K562 (cell line): ENCODE measurements at regions not wholly inside any gene's neighbourhood (a gene's known extent, or its start where the extent isn't known, plus 50 kb on each side); places are given as distances from the start of the nearest gene placed in this dataset.

ENCODE experiments used
- ATAC-seq: fragments of 200-7000 bp; cut with Tn5 transposase; 3 replicates; pipeline ENCODE4 v1.9.1; 2020; ENCODE audit warnings: moderate library complexity
- BruUV-seq: library from RNA; stranded (reverse); fragments of 400-500 nt; replicated peaks from 2 replicates; lab custom pipeline; 2021; lab: Mats Ljungman, UMichigan
- CTCF ChIA-PET: fragments of 300-600 bp; formaldehyde crosslinking; extraction: SDS; loops from one replicate; lab custom pipeline; 2021; ENCODE audit warnings: low intra/inter-chr PET ratio; lab: Yijun Ruan, JAX
- POLR2A ChIA-PET: fragments of 300-600, 350-650 bp; sonication (Branson Sonifier 250); formaldehyde crosslinking; extraction: SDS; loops from one replicate; lab custom pipeline; 2021; ENCODE audit warnings: antibody characterized with exemption, inconsistent platforms; lab: Yijun Ruan, JAX
- DNase-seq, 4 experiments: peaks; one replicate each; pipeline versions ENCODE4 v3.0.0 to v3.0.0-alpha.2; 2011 to 2018; ENCODE audit warnings: low spot score in 3 of 4, mixed read lengths in 3 of 4; ENCODE audit errors: extremely low read depth in 1 of 4
- FAIRE-seq: peaks from 2 replicates; lab custom pipeline; 2011; peaks lifted over from hg19 to GRCh38; lab: Jason Lieb, UNC
- H2AFZ ChIP-seq: 2 replicates; pipeline ENCODE4 v1.6.0; 2011; ENCODE audit warnings: low read depth, low read length, control low read depth, inconsistent platforms
- H3K27ac ChIP-seq: fragments of 200-600 bp; 3 replicates; pipeline ENCODE4 v1.8.0; 2011; ENCODE audit warnings: low read depth, mild to moderate bottlenecking, control low read depth, inconsistent platforms, low read length, moderate library complexity, mixed read lengths; ENCODE audit errors: extremely low read depth
- H3K27me3 ChIP-seq, 2 experiments: fragments of 300-600 bp in 1 of 2; 2 replicates in 1 of 2; 3 replicates in 1 of 2; pipeline versions ENCODE4 v1.6.0 to v1.8.0; 2011; ENCODE audit warnings: inconsistent platforms in 2 of 2, low read length in 2 of 2, mild to moderate bottlenecking in 1 of 2, mixed read lengths in 1 of 2, moderate library complexity in 1 of 2; ENCODE audit not compliant: control insufficient read depth in 2 of 2, insufficient read depth in 2 of 2
- H3K36me3 ChIP-seq: fragments of 300-600 bp; 3 replicates; pipeline ENCODE4 v1.8.0; 2011; ENCODE audit warnings: mild to moderate bottlenecking, low read length, inconsistent platforms; ENCODE audit not compliant: control insufficient read depth, insufficient read depth
- H3K4me1 ChIP-seq, 2 experiments: fragments of 200-600 bp in 1 of 2; replicated peaks in 1 of 2; 2 replicates in 1 of 2; 3 replicates in 1 of 2; pipeline versions ENCODE4 v1.5.1 to v1.8.0; 2011; ENCODE audit warnings: inconsistent platforms in 2 of 2, low read length in 2 of 2, mild to moderate bottlenecking in 1 of 2, mixed read lengths in 1 of 2, moderate library complexity in 1 of 2; ENCODE audit not compliant: control insufficient read depth in 2 of 2, insufficient read depth in 2 of 2
- H3K4me2 ChIP-seq: 2 replicates; pipeline ENCODE4 v1.6.1; 2011; ENCODE audit warnings: low read length, control low read depth, inconsistent platforms, mixed read lengths; ENCODE audit not compliant: insufficient read depth
- H3K4me3 ChIP-seq: fragments of 200-600 bp; sonication (generic), shearing (Covaris generic); 2 replicates; pipeline ENCODE4 v1.5.1; 2016; ENCODE audit warnings: control low read depth, inconsistent platforms
- H3K79me2 ChIP-seq: fragments of 200-600 bp; 3 replicates; pipeline ENCODE4 v1.8.0; 2011; ENCODE audit warnings: low read length, inconsistent platforms; ENCODE audit not compliant: control insufficient read depth, insufficient read depth
- H3K9ac ChIP-seq, 2 experiments: 2 replicates each; pipeline versions ENCODE4 v1.6.0 to v1.6.1; 2011; ENCODE audit warnings: low read depth in 2 of 2, low read length in 2 of 2, control low read depth in 1 of 2, inconsistent platforms in 1 of 2, mild to moderate bottlenecking in 1 of 2, mixed read lengths in 1 of 2; ENCODE audit not compliant: insufficient read depth in 1 of 2
- H3K9me1 ChIP-seq: one replicate; pipeline ENCODE4 v1.6.0; 2011; ENCODE audit warnings: inconsistent platforms, mild to moderate bottlenecking, low read length, moderate library complexity; ENCODE audit not compliant: control insufficient read depth, insufficient read depth
- H3K9me3 ChIP-seq: replicated peaks from 2 replicates; pipeline ENCODE4 v1.5.1; 2011; ENCODE audit warnings: low read depth, low read length, inconsistent platforms; ENCODE audit not compliant: control insufficient read depth, insufficient read depth
- H4K20me1 ChIP-seq: replicated peaks from 2 replicates; pipeline ENCODE4 v1.6.1; 2011; ENCODE audit warnings: low read length, inconsistent platforms, mixed read lengths; ENCODE audit not compliant: control insufficient read depth, insufficient read depth
- CBX8 ChIP-seq: fragments of 200-600 bp; sonication (generic); IDR thresholded peaks from 2 replicates; pipeline ENCODE4 v1.6.1; 2012; ENCODE audit warnings: borderline replicate concordance, mixed run types, low read depth, mild to moderate bottlenecking, moderate library complexity, mixed read lengths, low read length, control low read depth, inconsistent platforms; ENCODE audit not compliant: poor library complexity, severe bottlenecking; ENCODE audit errors: extremely low read depth
- CHD2 ChIP-seq: IDR thresholded peaks from 2 replicates; pipeline ENCODE4 v1.6.1; 2011; ENCODE audit warnings: low read depth, low read length
- HDAC2 ChIP-seq: fragments of 450-650 bp; IDR thresholded peaks from 2 replicates; pipeline ENCODE4 v1.6.1; 2016; ENCODE audit warnings: mild to moderate bottlenecking
- HNRNPL ChIP-seq: fragments of 200-400 bp; formaldehyde crosslinking; IDR thresholded peaks from 2 replicates; pipeline ENCODE4 v1.6.1; 2017; ENCODE audit warnings: low read depth, mild to moderate bottlenecking, low read length
- MXI1 ChIP-seq: IDR thresholded peaks from 2 replicates; pipeline ENCODE4 v1.6.1; 2011; ENCODE audit warnings: low read depth, mild to moderate bottlenecking, improper control_type of control experiment, low read length
- PTBP1 ChIP-seq: fragments of 200-400 bp; formaldehyde crosslinking; IDR thresholded peaks from 2 replicates; pipeline ENCODE4 v1.6.1; 2017; ENCODE audit warnings: low read depth, low read length
- RFX1 ChIP-seq: fragments of 450-650 bp; IDR thresholded peaks from 2 replicates; pipeline ENCODE4 v1.6.1; 2016; ENCODE audit warnings: mild to moderate bottlenecking, moderate library complexity
- SNIP1 ChIP-seq: fragments of 450-650 bp; IDR thresholded peaks from 2 replicates; pipeline ENCODE4 v1.7.1; 2017; ENCODE audit warnings: low read depth, mild to moderate bottlenecking
- SP1 ChIP-seq: sonication (generic); formaldehyde crosslinking; IDR thresholded peaks from 2 replicates; pipeline ENCODE4 v1.8.1; 2022; ENCODE audit warnings: mild to moderate bottlenecking, missing genetic modification reagents
- SREBF1 ChIP-seq: fragments of 150-350 bp; IDR thresholded peaks from 2 replicates; pipeline ENCODE4 v1.6.1; 2014; ENCODE audit warnings: antibody characterized with exemption, low read depth, low read length, borderline replicate concordance
- ZNF695 ChIP-seq: fragments of 450-650 bp; formaldehyde crosslinking; IDR thresholded peaks from 2 replicates; pipeline ENCODE4 v1.4.0; 2020; ENCODE audit warnings: mild to moderate bottlenecking, moderate library complexity
- WGBS: fragments of 100-300 bp; shearing (Covaris generic); methylation state at CpG from one replicate; pipeline ENCODE4 v1.1.6; 2016; ENCODE audit warnings: low coverage, mixed read lengths; ENCODE audit not compliant: insufficient coverage; ENCODE audit errors: missing lambda C conversion rate; 5-methylcytosine and 5-hydroxymethylcytosine counted together
- in situ Hi-C: fragments of 300-500 bp; cut with MboI; formaldehyde crosslinking; loops from 4 replicates; pipeline ENCODE4 v1.15.0; 2018; ENCODE audit warnings: inconsistent platforms, mixed read lengths
- intact Hi-C: fragments of 100-400 bp; cut with micrococcal nuclease; formaldehyde crosslinking; loops from 2 replicates; pipeline ENCODE4 v1.14.2; 2022
- TF ChIP-seq, protein P1 (sequence below): sonication (generic); formaldehyde crosslinking; IDR thresholded peaks from 2 replicates; pipeline ENCODE4 v1.4.0; 2020; ENCODE audit warnings: mild to moderate bottlenecking, missing genetic modification reagents
- TF ChIP-seq, protein P2 (sequence below): fragments of 250-450 bp; sonication (Bioruptor Pico); IDR thresholded peaks from 2 replicates; pipeline ENCODE4 v1.5.0; 2021; ENCODE audit warnings: mild to moderate bottlenecking, moderate library complexity

DNA sequence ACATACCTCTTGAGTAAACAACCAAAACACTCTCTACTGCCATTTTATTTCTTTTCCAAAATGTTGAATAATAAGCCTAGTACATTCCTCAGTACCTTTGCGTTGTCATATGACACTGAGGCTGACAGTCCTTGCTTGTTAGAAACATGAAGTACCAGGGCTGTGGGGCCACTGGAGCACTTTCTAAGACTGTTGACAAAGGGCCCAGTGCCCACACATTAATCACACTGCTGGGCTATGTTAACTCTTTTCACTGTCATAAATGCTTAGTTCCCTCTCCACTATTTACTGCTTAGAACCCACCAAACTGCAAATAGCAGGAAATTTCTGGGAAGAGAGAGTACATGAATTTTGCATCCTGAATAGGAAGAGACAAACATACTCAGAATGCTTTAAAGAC lies 57.1 kb downstream of the FAM47B start:
- H2AFZ ChIP-seq: no peak overlapping the region
- POLR2A ChIA-PET: no interaction called here
- intact Hi-C loops (no loop called here), in situ Hi-C loops (no loop called here)
- H3K27ac ChIP-seq: no peak overlapping the region
- TF ChIP-seq, protein P1, sequence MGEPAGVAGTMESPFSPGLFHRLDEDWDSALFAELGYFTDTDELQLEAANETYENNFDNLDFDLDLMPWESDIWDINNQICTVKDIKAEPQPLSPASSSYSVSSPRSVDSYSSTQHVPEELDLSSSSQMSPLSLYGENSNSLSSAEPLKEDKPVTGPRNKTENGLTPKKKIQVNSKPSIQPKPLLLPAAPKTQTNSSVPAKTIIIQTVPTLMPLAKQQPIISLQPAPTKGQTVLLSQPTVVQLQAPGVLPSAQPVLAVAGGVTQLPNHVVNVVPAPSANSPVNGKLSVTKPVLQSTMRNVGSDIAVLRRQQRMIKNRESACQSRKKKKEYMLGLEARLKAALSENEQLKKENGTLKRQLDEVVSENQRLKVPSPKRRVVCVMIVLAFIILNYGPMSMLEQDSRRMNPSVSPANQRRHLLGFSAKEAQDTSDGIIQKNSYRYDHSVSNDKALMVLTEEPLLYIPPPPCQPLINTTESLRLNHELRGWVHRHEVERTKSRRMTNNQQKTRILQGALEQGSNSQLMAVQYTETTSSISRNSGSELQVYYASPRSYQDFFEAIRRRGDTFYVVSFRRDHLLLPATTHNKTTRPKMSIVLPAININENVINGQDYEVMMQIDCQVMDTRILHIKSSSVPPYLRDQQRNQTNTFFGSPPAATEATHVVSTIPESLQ (CRISPR knock-in tag): no peak
- TF ChIP-seq ZNF695 (CRISPR knock-in tag): no peak
- no peak for TF ChIP-seq CHD2
- H3K27me3 ChIP-seq: no peaks in the 10 kb centered on the region
- 0% methylated on average over 1 of the region's 1 CpG for WGBS
- CTCF ChIA-PET: no interaction called here
- no peaks in the 10 kb centered on the region for H3K9me1 ChIP-seq
- H3K9me3 ChIP-seq: no peaks in the 10 kb centered on the region
- no peaks in the 10 kb centered on the region for H3K36me3 ChIP-seq
- BruUV-seq: no TSS peak
- no peak overlapping the region for H3K9ac ChIP-seq
- H3K79me2 ChIP-seq: no peaks in the 10 kb centered on the region
- no peak overlapping the region for H3K4me3 ChIP-seq
- H3K4me2 ChIP-seq: no peak overlapping the region
- DNase-seq: no peak
- H4K20me1 ChIP-seq: no peaks in the 10 kb centered on the region
- no peak for ATAC-seq
- no peak for FAIRE-seq
- H3K4me1 ChIP-seq: no peaks in the 10 kb centered on the region

DNA sequence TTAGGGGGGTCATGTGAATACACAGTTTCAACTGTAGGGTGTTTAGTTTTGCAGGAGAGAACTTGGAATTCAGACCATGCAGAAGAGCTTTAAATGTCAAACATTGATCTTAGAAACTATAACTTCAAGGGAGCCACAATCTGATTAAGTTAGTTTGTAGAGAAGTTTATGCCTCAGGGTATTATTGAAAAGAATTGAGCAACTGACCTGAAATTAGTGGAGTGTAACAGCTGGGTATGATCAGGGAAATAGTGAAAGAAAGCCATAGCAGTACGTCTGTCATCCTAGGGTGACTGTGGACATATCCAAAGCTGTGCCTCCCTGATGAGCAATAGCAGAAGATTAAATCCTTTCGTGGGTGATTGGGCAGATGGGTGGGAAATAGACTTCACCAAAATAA lies 63.8 kb downstream of the FAM47B start:
- FAIRE-seq (no peak), DNase-seq (no peak), ATAC-seq (no peak)
- Histone ChIP-seq H3K4me3 (no peak overlapping the region), H3K4me1 (no peaks in the 10 kb centered on the region), H3K4me2 (no peak overlapping the region), H3K9me1 (no peaks in the 10 kb centered on the region), H2AFZ (no peak overlapping the region), H3K27ac (no peak overlapping the region), H4K20me1 (no peaks in the 10 kb centered on the region), H3K9ac (no peak overlapping the region), H3K36me3 (no peaks in the 10 kb centered on the region), H3K79me2 (no peaks in the 10 kb centered on the region), H3K27me3 (no peaks in the 10 kb centered on the region), H3K9me3 (no peaks in the 10 kb centered on the region)
- no TSS peak for BruUV-seq
- ChIA-PET CTCF (no interaction called here), POLR2A (no interaction called here)
- intact Hi-C loops: no loop called here
- in situ Hi-C loops: no loop called here
- WGBS: 0% methylated on average over 2 of the region's 2 CpGs
- TF ChIP-seq HNRNPL (no peak), SNIP1 (no peak), MXI1 (no peak), CBX8 (no peak), RFX1 (no peak), SREBF1 (no peak), PTBP1 (no peak), SP1 (CRISPR knock-in tag) (no peak), HDAC2 (no peak)
- TF ChIP-seq, protein P2, sequence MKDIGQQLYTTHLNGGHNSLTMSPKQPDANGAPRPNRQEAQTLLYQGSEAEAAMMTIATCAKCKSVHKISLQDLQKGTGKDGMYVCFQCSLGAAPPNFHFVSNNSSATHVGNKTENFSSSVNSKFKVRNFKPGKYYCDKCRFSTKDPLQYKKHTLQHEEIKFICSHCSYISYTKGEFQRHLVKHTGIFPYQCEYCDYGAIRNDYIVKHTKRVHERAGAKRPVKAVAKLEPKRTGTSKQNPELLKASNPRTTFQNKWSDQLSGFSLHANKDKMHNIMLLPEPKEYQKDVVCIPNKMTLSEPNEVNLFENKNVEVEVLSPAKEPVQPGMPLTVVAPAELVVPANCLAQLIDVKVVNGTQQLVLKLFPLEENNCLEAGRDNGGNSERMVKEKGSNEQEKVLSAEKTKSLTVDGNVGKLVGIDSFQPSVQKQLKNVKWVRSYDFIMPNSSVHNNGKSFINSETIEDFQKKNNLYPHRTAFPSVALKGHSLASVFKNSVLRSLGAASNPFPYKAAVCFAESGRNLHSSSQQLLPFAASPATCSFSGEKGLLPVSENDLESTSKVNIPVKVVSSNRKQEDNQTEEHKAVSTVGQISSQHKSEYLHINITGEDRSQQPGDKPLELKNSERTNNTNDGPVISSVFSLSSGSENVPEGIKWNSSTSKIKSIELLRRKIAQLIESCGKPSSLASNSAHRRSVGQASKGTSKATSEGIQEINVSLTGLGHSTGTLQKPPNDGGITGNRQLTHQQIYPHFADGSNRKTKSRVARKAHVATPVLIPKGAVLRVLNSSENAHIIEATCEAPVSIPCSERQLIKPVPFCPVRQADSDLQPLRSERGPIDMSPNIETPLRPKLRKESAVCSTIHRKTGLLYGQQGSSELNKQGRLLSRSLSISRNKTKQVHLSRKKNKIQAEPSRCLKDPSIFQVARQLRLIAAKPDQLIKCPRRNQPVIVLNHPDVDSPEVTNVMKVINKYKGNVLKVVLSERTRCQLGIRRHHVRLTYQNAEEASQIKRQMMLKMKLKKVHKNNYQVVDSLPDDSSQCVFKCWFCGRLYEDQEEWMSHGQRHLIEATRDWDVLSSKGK (CRISPR knock-in tag): no peak
